HG02588 (cell line): ENCODE measurements at regions not wholly inside any gene's neighbourhood (a gene's known extent, or its start where the extent isn't known, plus 50 kb on each side); places are given as distances from the start of the nearest gene placed in this dataset.
"Not testable (repeated sequence)": the region's sequence is repeated elsewhere in the genome, so short reads cannot be mapped to it uniquely, and the experiment has no call there.

ENCODE experiments used
- ATAC-seq: cut with Tn5 transposase; IDR thresholded peaks from one replicate; pipeline ENCODE4 v1.9.1; 2021; ENCODE audit warnings: mild to moderate bottlenecking, moderate library complexity; ENCODE audit not compliant: unreplicated experiment

- ATAC-seq = no peak
These were observed 183.9 kb downstream of the ETNK1 start for GRCh38 chr12:22808860-22809259.

GRCh38 chr12:22810036-22810435 is 185.1 kb downstream of the ETNK1 start:
- ATAC-seq = no peak

- no peak for ATAC-seq
These were observed 187.6 kb downstream of the ETNK1 start for GRCh38 chr12:22812531-22812930.

- ATAC-seq = no peak
These were observed 197.0 kb downstream of the ETNK1 start for GRCh38 chr12:22821985-22822384.

GRCh38 chr12:22826026-22826425 is 201.1 kb downstream of the ETNK1 start:
- ATAC-seq = no peak

- not testable (repeated sequence) for ATAC-seq
These were observed 201.5 kb downstream of the ETNK1 start for GRCh38 chr12:22826446-22826981.

GRCh38 chr12:22828066-22828465 is 203.1 kb downstream of the ETNK1 start:
- ATAC-seq = no peak

- no peak for ATAC-seq
These were observed 210.5 kb downstream of the ETNK1 start for GRCh38 chr12:22835431-22835830.

GRCh38 chr12:22850185-22850584 is 225.2 kb downstream of the ETNK1 start:
- ATAC-seq = no peak

- ATAC-seq = no peak
These were observed 226.6 kb downstream of the ETNK1 start for GRCh38 chr12:22851532-22851931.

- ATAC-seq = no peak
These were observed 230.5 kb downstream of the ETNK1 start for GRCh38 chr12:22855456-22855855.

GRCh38 chr12:22856178-22856577 is 231.2 kb downstream of the ETNK1 start:
- no peak for ATAC-seq

GRCh38 chr12:22858849-22859570 is 234.0 kb downstream of the ETNK1 start:
- ATAC-seq = no peak

GRCh38 chr12:22860926-22861325 is 236.0 kb downstream of the ETNK1 start:
- no peak for ATAC-seq

- no peak for ATAC-seq
These were observed 240.9 kb downstream of the ETNK1 start for GRCh38 chr12:22865822-22866221.

- ATAC-seq = no peak
These were observed 241.4 kb downstream of the ETNK1 start for GRCh38 chr12:22866406-22866805.

GRCh38 chr12:22874151-22874550 is 249.2 kb downstream of the ETNK1 start:
- ATAC-seq = no peak

- no peak for ATAC-seq
These were observed 251.3 kb downstream of the ETNK1 start for GRCh38 chr12:22876262-22876661.

GRCh38 chr12:22879203-22879602 is 254.2 kb downstream of the ETNK1 start:
- no peak for ATAC-seq

- no peak for ATAC-seq
These were observed 255.4 kb downstream of the ETNK1 start for GRCh38 chr12:22880331-22880730.

- no peak for ATAC-seq
These were observed 255.8 kb downstream of the ETNK1 start for GRCh38 chr12:22880807-22881206.

- ATAC-seq = no peak
These were observed 257.0 kb downstream of the ETNK1 start for GRCh38 chr12:22881878-22882385.

GRCh38 chr12:22882559-22882958 is 257.6 kb downstream of the ETNK1 start:
- ATAC-seq = no peak
